ENCODE measurements at regions not wholly inside any gene's neighbourhood (a gene's known extent, or its start where the extent isn't known, plus 50 kb on each side); places are given as distances from the start of the nearest gene placed in this dataset.
A peak's percentile ranks its signal among the peaks of the same experiment; 100 is the strongest.

DNA sequence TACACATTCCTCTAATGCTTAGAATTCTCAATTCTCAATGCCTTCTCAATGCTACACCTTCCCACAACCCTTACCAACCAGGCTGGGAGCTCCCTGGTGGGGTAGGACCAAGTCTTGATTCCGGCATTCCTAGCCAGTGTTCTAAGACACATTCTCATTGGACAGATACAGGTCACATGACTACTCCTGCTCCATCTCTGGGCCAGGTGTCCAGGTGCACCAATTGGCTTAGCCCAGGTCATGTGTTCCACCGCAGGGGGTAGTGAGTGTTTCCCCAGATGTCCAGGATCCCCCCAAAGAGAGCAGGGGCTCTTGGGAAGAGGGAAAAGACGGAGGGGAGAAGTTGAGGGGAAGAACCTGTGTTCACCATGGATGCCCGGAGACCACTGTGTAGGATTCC is 58.7 kb upstream of the MLN start:
- DNase-seq = no peak

DNA sequence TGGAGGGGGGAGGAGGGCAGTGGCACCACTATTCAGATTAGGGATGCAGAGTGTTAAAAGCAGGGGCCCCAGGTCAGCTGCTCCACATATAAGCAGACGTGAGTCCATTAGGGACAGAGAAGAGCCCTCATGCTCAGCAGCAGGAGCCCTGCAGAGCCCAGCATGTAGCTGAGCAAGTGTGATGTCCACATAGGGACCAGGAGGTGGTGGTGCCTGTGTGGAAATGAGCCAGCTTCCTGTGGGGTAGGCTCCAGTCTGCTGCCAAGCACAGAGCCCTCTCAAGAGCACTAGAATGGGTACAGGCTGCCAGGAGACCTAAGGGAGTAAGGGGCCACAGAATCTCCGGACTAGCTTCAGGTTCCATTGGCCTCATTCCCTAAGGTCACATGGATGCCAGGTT is 57.9 kb upstream of the MLN start:
- no peak for DNase-seq

DNA sequence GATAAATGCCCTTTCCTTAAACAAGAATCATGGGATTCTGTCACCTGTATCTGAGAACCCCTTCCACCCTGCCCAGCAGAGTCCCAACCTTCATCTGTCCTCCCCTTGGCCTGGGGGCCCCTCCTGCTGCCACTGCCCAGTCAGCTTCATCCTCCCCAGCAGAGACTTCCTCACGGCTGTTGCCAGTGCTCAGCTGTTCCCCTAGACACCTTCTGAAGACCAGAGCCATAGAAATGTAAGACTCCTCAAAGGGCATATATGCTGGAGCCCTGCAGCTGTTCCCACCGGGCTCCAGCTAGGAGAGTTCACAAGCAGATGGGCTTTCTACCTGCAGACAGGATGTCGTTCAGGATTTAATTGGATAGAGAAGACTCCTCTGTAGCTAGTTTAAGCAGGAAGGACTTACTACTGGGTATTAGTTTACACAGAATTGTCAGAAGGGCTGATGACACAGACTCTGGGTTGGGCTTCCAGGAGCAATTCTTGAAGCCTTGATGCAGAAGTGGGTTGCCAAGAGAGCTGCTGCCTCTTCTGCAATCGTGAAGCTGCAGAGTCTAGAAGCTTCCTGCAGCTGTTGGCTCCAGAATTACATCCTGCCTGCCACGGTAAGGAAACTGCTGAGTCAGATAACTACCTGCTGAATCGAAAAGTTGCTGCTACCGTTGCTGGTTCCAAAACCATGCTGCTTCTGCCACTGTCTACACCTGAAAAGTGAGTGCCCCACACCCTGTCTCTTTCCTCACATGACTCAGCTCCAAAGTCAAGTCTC is 57.1 kb upstream of the MLN start:
- peak; percentile 30 for DNase-seq

- no peak for DNase-seq
Observed at GRCh38 chr6:33860006-33860405, 56.2 kb upstream of the MLN start.

GRCh38 chr6:33858804-33859505 is 55.2 kb upstream of the MLN start:
- DNase-seq = no peak

DNA sequence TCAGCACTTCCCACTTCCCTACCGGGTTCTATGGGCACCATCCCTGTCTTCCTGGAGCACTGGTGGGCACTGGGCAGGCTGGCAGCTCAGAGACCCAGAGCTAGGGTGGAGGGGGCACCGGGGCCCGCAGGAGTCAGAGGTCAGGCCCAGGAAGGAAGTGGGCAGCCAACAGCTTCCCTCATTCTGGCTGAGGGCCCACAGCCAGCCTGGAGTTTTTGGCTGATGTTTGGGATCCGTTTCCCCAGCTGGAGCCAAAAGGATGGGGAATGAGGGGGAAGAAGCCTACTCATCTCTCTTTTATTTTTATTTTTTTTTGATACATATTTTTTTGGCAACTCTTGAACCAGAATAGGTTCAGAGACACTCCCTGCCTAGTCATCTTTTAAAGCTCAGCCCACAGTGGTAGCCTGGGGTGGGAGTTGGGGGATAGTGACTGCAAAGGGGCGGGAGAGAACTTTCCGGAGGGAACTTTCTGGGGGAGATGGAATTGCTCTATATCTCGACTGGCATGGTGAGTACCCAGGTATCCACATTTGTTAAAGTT is 54.2 kb upstream of the MLN start:
- DNase-seq = peak; percentile 14

- no peak for DNase-seq
Observed at GRCh38 chr6:33857093-33857931, 53.5 kb upstream of the MLN start.

DNA sequence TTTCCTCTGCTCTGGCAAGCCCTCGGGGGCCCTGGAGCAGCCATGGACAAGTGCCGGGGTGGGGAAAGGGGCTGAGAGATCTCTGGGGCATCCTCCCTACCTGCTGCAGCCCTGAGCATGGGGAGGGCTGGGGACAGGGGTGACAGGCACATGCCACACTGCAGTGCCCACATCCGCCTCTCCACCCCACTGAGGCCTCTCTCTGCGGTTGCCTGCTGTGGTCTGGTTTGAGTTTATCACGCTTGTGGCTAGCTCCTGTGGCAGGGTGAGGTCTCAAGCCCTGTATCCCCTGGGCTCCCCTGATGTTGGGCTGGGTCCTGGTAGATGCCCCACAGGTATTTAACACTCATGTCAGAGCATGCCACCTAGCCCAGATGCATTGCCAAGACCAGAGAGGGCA is 52.9 kb upstream of the MLN start:
- no peak for DNase-seq

DNA sequence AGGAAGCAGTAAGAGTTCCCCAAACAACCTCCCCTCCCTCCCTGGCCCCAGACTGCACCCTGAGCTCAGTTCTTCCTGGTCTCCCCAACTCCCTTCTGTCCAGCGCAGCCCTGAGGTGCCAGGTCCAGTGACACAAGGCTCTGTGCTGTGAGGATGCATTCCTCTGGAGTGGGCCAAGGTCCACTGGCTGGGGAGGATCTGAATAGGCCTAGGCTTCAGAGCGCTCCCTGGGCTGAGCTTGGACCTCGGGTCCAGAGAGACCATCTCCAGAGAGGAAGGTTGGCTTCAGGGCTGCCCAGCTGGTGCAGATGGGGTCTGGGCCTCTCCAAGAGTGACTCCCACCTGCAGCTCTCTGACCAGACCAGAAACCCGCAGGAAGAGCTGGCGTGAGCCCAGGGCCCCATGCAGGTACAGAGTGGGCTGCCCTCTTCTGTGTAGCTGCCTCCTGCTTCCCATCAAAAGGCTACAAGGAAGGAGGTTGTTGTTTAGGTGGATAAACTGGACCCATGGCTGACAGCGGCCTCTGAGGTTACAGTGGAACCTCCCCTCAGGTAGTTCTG is 52.3 kb upstream of the MLN start:
- no peak for DNase-seq

DNA sequence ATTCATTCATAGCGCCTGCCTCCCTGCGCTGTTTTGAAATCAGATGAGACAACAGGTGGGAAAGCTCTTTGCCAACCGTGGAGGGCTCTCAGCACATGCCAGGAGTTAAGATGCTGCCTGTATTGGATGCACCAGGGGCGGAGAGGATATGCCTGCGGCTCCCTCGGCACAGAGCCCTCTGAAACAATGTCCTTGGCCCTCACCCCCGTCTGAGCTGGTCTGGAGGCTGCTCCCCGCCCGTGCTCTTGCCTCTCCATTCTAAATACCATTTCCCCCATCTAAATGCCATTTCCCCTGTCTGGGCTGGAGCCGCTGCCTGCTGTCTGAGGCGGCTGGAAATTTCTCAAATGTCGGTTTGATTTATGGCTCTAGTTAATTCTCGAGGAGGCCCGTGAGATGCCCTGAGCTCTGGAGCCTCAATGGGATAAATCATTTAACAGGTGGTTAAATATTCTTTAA is 50.8 kb upstream of the MLN start:
- peak; percentile 13 for DNase-seq

GRCh38 chr6:33853736-33854135 is 49.9 kb upstream of the MLN start:
- DNase-seq = no peak
